ENCODE measurements at regions not wholly inside any gene's neighbourhood (a gene's known extent, or its start where the extent isn't known, plus 50 kb on each side); places are given as distances from the start of the nearest gene placed in this dataset.

- no peak for DNase-seq
Observed at GRCh38 chr16:35404273-35404672, 1944.9 kb downstream of the TP53TG3F start.

- DNase-seq: no peak
Observed at GRCh38 chr16:35405526-35405925, 1946.1 kb downstream of the TP53TG3F start.

DNA sequence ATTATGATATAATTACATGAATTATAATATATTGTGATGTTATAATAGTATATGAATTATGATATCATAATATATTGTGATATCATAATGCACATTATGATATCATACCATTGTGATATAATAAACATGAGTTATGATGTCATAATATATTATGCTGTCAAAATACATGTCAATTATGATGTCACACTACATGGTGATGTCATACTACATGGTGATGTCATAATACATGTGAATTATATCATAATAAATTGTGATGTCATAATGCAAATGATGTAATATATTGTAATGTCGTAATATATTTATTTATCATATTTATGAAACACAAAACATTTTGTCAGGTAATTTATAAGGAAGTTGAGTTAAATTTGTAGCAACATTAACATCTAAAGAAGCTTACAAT, 1950.1 kb downstream of the TP53TG3F start:
- DNase-seq: no peak

DNA sequence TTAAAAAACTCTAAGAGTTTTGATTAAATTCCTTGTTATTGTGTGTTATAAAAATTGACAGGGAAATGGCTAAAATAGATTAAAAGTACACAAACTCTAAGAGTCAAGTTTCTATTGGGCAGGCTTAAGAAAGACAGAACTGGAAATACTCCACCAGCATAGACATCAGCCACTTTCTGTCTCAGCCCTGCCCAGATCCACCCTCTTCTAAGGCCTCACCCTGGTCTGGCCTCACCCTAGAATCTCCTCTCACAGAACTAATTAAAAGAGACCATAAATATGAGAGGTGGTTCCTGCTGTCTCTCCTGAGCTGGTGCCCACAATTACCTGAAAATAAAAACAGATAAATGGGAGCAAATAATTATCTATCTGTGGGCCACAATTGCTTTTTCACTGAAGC, 1951.0 kb downstream of the TP53TG3F start:
- DNase-seq: no peak

DNA sequence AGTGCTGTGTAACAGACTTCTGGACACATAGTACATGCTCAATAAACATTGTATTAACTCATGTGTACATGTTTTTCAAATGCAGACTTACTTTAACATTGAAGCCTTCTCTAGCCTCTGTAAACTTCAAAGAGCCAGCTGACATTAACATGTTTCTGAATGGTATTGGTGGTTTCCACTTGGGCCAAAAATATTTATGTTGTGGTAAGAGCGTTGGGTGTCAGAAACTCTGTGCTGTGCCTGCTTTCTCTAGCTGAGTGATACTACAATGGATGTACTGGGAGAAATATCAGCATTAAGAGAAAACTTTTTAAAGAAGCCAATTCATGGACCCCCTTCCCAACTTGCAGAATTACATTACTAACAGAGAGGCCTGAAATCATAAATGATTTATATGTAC, 1951.7 kb downstream of the TP53TG3F start:
- no peak for DNase-seq

GRCh38 chr16:35414139-35414538, 1954.7 kb downstream of the TP53TG3F start:
- no peak for DNase-seq

DNA sequence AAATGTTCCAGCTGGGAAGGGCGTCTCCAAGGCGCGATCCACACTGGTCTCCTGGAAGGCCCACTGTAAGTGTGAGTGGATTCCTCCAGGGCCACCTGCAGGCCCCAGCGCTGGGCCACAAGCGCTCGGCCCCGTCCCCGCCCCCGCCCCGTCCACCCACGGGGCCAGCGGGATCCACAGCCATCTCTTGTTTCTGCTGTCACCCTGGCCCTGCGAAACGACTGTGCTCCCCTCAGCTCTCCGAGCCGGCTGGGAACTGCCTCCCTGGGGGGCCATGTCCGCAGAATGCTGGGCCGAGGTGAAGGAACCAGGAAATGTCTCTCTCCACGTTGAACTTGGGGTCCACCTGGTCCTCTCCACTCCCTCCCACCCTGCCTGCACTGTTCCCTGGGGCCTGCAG, 1955.2 kb downstream of the TP53TG3F start:
- DNase-seq: no peak

DNA sequence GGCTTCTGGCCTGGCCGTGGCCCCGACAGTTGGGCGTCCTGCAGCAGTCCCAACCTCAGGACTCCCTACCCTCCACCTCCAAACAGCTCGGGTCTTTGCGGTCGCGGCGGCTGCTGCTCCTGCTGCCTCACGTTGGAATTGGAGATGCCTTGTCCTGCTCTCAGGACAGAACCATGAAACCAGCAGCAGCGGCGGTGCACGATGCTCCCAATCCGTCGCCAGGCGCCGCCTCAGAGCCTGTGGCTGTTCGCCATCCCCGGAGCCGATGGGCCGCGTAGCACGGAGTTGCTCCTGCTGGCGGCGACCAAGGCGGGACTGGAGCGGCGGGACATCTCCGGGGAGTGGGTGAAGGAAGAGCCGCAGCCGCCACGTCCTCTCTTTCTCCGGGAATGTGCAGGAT, 1965.9 kb downstream of the TP53TG3F start:
- DNase-seq: no peak

- DNase-seq: peak; percentile 2
Observed at GRCh38 chr16:35431829-35432663, 1972.6 kb downstream of the TP53TG3F start.

DNA sequence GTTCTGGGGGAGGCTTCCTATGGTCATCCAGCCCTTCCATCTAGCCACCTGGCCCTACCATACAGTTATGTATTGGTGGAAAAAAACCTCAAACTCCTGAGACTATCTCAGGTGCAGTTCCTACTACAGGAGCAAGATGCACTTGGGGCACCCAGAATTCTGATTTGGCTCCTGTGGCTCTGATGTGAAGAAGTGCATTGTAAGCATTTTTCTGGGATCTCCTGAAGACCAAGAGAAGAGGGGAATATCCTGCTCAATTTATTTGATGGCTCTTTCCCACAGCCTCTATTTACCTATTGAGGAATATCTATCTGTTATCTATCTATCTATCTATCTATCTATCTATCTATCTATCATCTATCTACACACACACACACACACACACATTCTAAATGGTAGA, 1981.5 kb downstream of the TP53TG3F start:
- DNase-seq: no peak

GRCh38 chr16:35447010-35447558, 1987.7 kb downstream of the TP53TG3F start:
- no peak for DNase-seq

DNA sequence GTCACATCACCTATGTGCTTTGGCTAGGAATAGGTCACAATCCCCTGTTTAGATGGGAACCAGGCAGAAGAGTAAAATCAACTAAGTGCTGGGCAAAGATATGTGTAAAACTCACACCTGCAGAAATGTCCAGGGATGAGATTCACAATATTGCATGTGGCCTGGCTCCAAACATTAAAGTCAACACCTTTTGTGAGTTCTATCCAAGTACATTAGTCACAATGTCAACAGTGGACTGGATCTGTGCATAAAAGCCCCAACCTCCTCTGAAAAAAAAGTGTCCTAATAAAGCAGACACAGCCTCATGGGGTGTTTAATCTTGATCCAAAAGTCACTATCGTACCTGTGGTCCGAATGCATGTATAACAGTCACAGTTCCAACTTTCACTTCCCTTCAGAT, 1990.3 kb downstream of the TP53TG3F start:
- no peak for DNase-seq

- DNase-seq: no peak
Observed at GRCh38 chr16:35450648-35451047, 1991.2 kb downstream of the TP53TG3F start.

DNA sequence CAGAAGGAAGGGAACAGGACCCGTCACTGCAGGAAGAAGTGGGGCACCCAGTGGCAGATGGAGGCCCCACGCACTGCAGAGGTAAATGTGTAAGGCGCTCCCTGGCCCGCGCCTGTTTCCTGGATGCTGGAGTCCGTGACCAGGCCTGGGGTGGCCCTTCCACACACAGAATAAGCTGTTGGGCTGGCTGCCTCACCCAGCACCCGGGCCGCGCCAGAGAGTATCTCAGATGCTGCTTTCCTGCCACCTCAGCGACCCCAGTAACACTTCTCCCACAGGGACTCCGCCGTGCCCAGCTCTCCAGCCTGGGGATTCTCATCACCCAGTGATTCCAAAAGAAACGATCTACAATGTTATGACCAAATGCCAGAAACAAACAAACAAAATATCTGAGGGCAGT, 1993.1 kb downstream of the TP53TG3F start:
- no peak for DNase-seq

- DNase-seq: no peak
Observed at GRCh38 chr16:35463358-35463757, 2003.9 kb downstream of the TP53TG3F start.

- DNase-seq: no peak
Observed at GRCh38 chr16:35480361-35480760, 2020.9 kb downstream of the TP53TG3F start.

DNA sequence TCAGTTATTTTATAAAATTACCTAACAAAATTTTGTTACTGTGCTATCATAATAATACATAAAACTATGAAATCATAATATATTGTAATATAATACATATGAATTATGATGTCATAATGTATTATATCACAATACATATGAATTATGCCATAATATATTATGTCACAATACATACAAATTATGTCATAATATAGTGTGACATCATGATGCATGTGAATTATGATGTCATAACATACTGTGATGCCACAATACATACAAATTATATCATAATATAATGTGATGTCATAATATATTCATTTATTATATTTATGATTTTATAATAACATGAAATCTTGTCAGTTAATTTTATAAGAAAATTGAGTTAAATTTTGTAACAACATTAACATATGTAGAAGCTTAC, 2021.6 kb downstream of the TP53TG3F start:
- no peak for DNase-seq

GRCh38 chr16:35485915-35486314, 2026.5 kb downstream of the TP53TG3F start:
- DNase-seq: no peak

DNA sequence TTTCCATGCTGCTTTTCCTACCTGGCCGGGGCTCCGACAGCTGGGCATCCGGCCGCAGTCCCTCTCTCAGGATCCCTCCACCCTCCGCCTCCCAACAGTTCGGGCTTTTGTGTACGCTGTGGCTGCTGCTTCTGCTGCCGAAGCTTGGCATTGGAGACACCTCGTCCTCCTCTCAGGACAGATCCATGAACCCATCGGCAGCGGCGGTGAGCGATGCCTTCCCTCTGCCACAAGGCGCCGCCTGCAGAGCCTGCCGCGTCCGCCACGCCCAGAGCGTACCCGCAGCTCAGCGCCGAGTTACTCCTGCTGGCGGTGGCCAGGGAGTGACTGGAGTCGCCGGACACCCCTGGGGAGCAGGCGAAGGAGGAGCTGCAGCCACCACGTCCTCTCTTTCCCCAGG, 2032.8 kb downstream of the TP53TG3F start:
- DNase-seq: peak; percentile 57

- DNase-seq: no peak
Observed at GRCh38 chr16:35497399-35497798, 2038.0 kb downstream of the TP53TG3F start.

GRCh38 chr16:35506018-35506897, 2046.8 kb downstream of the TP53TG3F start:
- DNase-seq: peak; percentile 85

DNA sequence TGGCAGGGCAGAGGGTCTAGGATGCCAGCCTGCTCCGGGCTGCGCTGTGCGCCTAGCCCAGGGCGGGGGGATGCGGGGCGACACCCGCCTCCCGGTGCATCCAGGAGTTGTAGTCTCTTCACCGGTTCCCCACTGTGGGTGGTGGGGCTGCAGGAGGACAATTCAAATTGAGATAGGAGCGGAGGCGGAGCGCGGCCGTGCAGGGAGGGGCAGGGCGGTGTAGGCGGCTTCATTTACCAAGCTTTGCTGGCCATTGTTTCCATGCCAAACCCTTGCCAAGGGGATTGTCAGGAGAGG, 2047.4 kb downstream of the TP53TG3F start:
- DNase-seq: no peak

GRCh38 chr16:35510701-35511100, 2051.3 kb downstream of the TP53TG3F start:
- peak; percentile 55 for DNase-seq

GRCh38 chr16:35516551-35516950, 2057.1 kb downstream of the TP53TG3F start:
- no peak for DNase-seq
